DOHH2 (cell line): ENCODE measurements at regions not wholly inside any gene's neighbourhood (a gene's known extent, or its start where the extent isn't known, plus 50 kb on each side); places are given as distances from the start of the nearest gene placed in this dataset.

Experiments
- EZH2phosphoT487 ChIP-seq: fragments of 200-600 bp; sonication (generic); IDR thresholded peaks from 2 replicates; pipeline ENCODE4 v1.6.1; 2017; ENCODE audit warnings: borderline replicate concordance, mild to moderate bottlenecking, antibody characterized with exemption, low read length, moderate library complexity, mixed read lengths
- TF ChIP-seq, protein P1 (sequence below): fragments of 200-600 bp; sonication (generic); IDR thresholded peaks from one replicate; pipeline ENCODE4 v1.5.1; 2014; ENCODE audit warnings: antibody characterized with exemption, mild to moderate bottlenecking, low read depth, low read length; ENCODE audit not compliant: poor library complexity, severe bottlenecking

GRCh38 chr10:53006663-53007526 lies 234.3 kb upstream of the MBL2 start:
- no peak for TF ChIP-seq EZH2phosphoT487
- TF ChIP-seq, protein P1, sequence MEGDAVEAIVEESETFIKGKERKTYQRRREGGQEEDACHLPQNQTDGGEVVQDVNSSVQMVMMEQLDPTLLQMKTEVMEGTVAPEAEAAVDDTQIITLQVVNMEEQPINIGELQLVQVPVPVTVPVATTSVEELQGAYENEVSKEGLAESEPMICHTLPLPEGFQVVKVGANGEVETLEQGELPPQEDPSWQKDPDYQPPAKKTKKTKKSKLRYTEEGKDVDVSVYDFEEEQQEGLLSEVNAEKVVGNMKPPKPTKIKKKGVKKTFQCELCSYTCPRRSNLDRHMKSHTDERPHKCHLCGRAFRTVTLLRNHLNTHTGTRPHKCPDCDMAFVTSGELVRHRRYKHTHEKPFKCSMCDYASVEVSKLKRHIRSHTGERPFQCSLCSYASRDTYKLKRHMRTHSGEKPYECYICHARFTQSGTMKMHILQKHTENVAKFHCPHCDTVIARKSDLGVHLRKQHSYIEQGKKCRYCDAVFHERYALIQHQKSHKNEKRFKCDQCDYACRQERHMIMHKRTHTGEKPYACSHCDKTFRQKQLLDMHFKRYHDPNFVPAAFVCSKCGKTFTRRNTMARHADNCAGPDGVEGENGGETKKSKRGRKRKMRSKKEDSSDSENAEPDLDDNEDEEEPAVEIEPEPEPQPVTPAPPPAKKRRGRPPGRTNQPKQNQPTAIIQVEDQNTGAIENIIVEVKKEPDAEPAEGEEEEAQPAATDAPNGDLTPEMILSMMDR: no peak
